ENCODE measurements at regions not wholly inside any gene's neighbourhood (a gene's known extent, or its start where the extent isn't known, plus 50 kb on each side); places are given as distances from the start of the nearest gene placed in this dataset.

- TF ChIP-seq POLR2AphosphoS5 (IDR thresholded peaks at IDR 0.05; ENCODE audit: low read depth, low read length) (no peak), TCF12 (IDR thresholded peaks at IDR 0.05; ENCODE audit: low read depth, low read length) (no peak), TEAD4 (IDR thresholded peaks at IDR 0.05; ENCODE audit: low read depth, low read length) (no peak)
Measured at GRCh38 chr9:28909526-28909925, 1336.2 kb upstream of the C9orf72 start.
